Cerebellar cortex (tissue), 1 donor: ENCODE measurements at regions not wholly inside any gene's neighbourhood (a gene's known extent, or its start where the extent isn't known, plus 50 kb on each side); places are given as distances from the start of the nearest gene placed in this dataset.

Experiments
- DNase-seq: peaks from one replicate; pipeline ENCODE4 v3.0.0-alpha.2; 2015; ENCODE audit warnings: low spot score

- DNase-seq, result no peak
These were observed 249.5 kb upstream of the FN1 start for GRCh38 chr2:215685238-215685990.

GRCh38 chr2:215684448-215685237 lies 248.8 kb upstream of the FN1 start:
- DNase-seq, result no peak

GRCh38 chr2:215683295-215683694 lies 247.4 kb upstream of the FN1 start:
- no peak for DNase-seq

- no peak for DNase-seq
These were observed 246.1 kb upstream of the FN1 start for GRCh38 chr2:215681799-215682596.

GRCh38 chr2:215680605-215681598 lies 245.0 kb upstream of the FN1 start:
- DNase-seq, result no peak

GRCh38 chr2:215678094-215678493 lies 242.2 kb upstream of the FN1 start:
- DNase-seq, result no peak

- no peak for DNase-seq
These were observed 241.6 kb upstream of the FN1 start for GRCh38 chr2:215677481-215677880.

GRCh38 chr2:215672406-215672805 lies 236.5 kb upstream of the FN1 start:
- no peak for DNase-seq

GRCh38 chr2:215671691-215672090 lies 235.8 kb upstream of the FN1 start:
- DNase-seq, result no peak

- no peak for DNase-seq
These were observed 235.4 kb upstream of the FN1 start for GRCh38 chr2:215671244-215671643.

- DNase-seq, result no peak
These were observed 234.5 kb upstream of the FN1 start for GRCh38 chr2:215670396-215670795.

GRCh38 chr2:215668378-215668775 lies 232.5 kb upstream of the FN1 start:
- peak; percentile 5 for DNase-seq

GRCh38 chr2:215667585-215668377 lies 231.9 kb upstream of the FN1 start:
- DNase-seq, result no peak

- no peak for DNase-seq
These were observed 229.1 kb upstream of the FN1 start for GRCh38 chr2:215664847-215665525.

- DNase-seq, result no peak
These were observed 226.8 kb upstream of the FN1 start for GRCh38 chr2:215662715-215663114.

GRCh38 chr2:215660687-215661086 lies 224.8 kb upstream of the FN1 start:
- no peak for DNase-seq

GRCh38 chr2:215659650-215660049 lies 223.8 kb upstream of the FN1 start:
- DNase-seq, result no peak

- no peak for DNase-seq
These were observed 222.9 kb upstream of the FN1 start for GRCh38 chr2:215658635-215659305.

- no peak for DNase-seq
These were observed 222.0 kb upstream of the FN1 start for GRCh38 chr2:215657844-215658243.
